ENCODE measurements at regions not wholly inside any gene's neighbourhood (a gene's known extent, or its start where the extent isn't known, plus 50 kb on each side); places are given as distances from the start of the nearest gene placed in this dataset.
A peak's percentile ranks its signal among the peaks of the same experiment; 100 is the strongest.

- TF ChIP-seq ZNF488 (tag by site-specific recombination; IDR thresholded peaks at IDR 0.05) (no peak), ZNF391 (tag by site-specific recombination; IDR thresholded peaks at IDR 0.05; ENCODE audit: borderline replicate concordance, low read depth) (no peak)
- ChIA-PET POLR2A (no interaction called here), CTCF (no interaction called here)
- no peaks in the 10 kb centered on the region for H3K36me3 ChIP-seq (ENCODE audit: control insufficient read depth in 2 of 2, insufficient read depth in 1 of 2, low read length in 2 of 2)
- H3K4me3 ChIP-seq (ENCODE audit: low read depth, low read length), result no peak overlapping the region
- H3K27ac ChIP-seq (ENCODE audit: extremely low read depth, low read depth, low read length), result no peak overlapping the region
- H3K4me1 ChIP-seq (ENCODE audit: control insufficient read depth, insufficient read depth, low read length), result no peaks in the 10 kb centered on the region
- H3K9me3 ChIP-seq (ENCODE audit: control insufficient read depth, insufficient read depth, low read depth, low read length), result no peaks in the 10 kb centered on the region
Measured at GRCh38 chr7:67992287-67992686, 995.7 kb downstream of the TYW1 start.

GRCh38 chr7:68005992-68006391, 1009.4 kb downstream of the TYW1 start:
- Histone ChIP-seq H3K36me3 (ENCODE audit: control insufficient read depth in 2 of 2, insufficient read depth in 1 of 2, low read length in 2 of 2) (no peaks in the 10 kb centered on the region), H3K4me3 (ENCODE audit: low read depth, low read length) (no peak overlapping the region), H3K9me3 (ENCODE audit: control insufficient read depth, insufficient read depth, low read depth, low read length) (no peaks in the 10 kb centered on the region), H3K4me1 (ENCODE audit: control insufficient read depth, insufficient read depth, low read length) (no peaks in the 10 kb centered on the region), H3K27ac (ENCODE audit: extremely low read depth, low read depth, low read length) (no peak overlapping the region)
- ChIA-PET POLR2A (no interaction called here), CTCF (no interaction called here)
- no peak for TF ChIP-seq ZNF23 (tag by site-specific recombination; IDR thresholded peaks at IDR 0.05; ENCODE audit: borderline replicate concordance)
- no peak for TF ChIP-seq ZBTB49 (tag by site-specific recombination; IDR thresholded peaks at IDR 0.05; ENCODE audit: low read depth)
- no peak for TF ChIP-seq ZNF140 (tag by site-specific recombination; IDR thresholded peaks at IDR 0.05)
- TF ChIP-seq ZNF571 (tag by site-specific recombination; IDR thresholded peaks at IDR 0.05), result no peak
- TF ChIP-seq ZNF518A (tag by site-specific recombination; conservative IDR thresholded peaks at IDR 0.05; ENCODE audit: low read depth), result peak; percentile 54; the same call in 1 of the 2 replicates
- no peak for TF ChIP-seq ZNF155 (tag by site-specific recombination; IDR thresholded peaks at IDR 0.05)
- TF ChIP-seq ZNF148 (tag by site-specific recombination; IDR thresholded peaks at IDR 0.05; ENCODE audit: borderline replicate concordance), result no peak
- TF ChIP-seq ZNF350 (tag by site-specific recombination; IDR thresholded peaks at IDR 0.05), result no peak
- TF ChIP-seq KLF8 (tag by site-specific recombination; IDR thresholded peaks at IDR 0.05), result no peak
- no peak for TF ChIP-seq ZNF626 (tag by site-specific recombination; IDR thresholded peaks at IDR 0.05)
- TF ChIP-seq ZNF776 (tag by site-specific recombination; IDR thresholded peaks at IDR 0.05; ENCODE audit: borderline replicate concordance), result no peak
- TF ChIP-seq ZNF670 (tag by site-specific recombination; IDR thresholded peaks at IDR 0.05; ENCODE audit: low read depth), result no peak
- TF ChIP-seq KLF17 (tag by site-specific recombination; IDR thresholded peaks at IDR 0.05), result no peak
- no peak for TF ChIP-seq ZNF692 (tag by site-specific recombination; IDR thresholded peaks at IDR 0.05)
- TF ChIP-seq ZNF426 (tag by site-specific recombination; IDR thresholded peaks at IDR 0.05), result peak; percentile 44
- TF ChIP-seq ZFHX2 (tag by site-specific recombination; conservative IDR thresholded peaks at IDR 0.05), result no peak
- TF ChIP-seq ZNF449 (tag by site-specific recombination; IDR thresholded peaks at IDR 0.05), result no peak
- TF ChIP-seq ZNF423 (tag by site-specific recombination; IDR thresholded peaks at IDR 0.05), result no peak

Measured in HEK293 (cell line).